Astrocyte (in vitro differentiated cells and primary cell): ENCODE measurements at regions not wholly inside any gene's neighbourhood (a gene's known extent, or its start where the extent isn't known, plus 50 kb on each side); places are given as distances from the start of the nearest gene placed in this dataset.

ENCODE experiments used
- EZH2 ChIP-seq: IDR thresholded peaks from 2 replicates; pipeline ENCODE4 v1.6.1; 2012; ENCODE audit warnings: mild to moderate bottlenecking, low read length, inconsistent platforms; ENCODE audit not compliant: insufficient read depth
- TF ChIP-seq, protein P1 (sequence below): IDR thresholded peaks from 2 replicates; pipeline ENCODE4 v1.5.1; 2011; ENCODE audit warnings: low read depth, mild to moderate bottlenecking, inconsistent platforms, low read length, moderate library complexity; ENCODE audit not compliant: insufficient read depth

DNA sequence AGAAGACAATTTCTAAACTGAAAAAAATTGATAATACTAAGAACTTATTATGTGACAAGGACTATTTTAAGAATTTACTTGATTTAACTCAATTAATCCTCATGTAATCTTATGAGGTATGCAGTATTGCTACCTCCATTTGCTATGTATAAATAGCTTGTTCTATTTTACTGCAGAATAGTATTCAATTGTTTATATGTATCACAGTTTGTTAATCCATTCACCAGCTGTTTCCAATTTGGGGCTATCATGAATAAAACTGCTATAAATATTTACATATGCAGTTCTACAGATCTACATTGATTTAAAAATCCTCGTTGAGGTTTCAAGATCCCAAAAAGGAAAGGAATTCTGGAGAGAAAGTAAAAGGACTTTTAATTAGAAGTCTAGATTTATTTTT lies 54.8 kb upstream of the DOCK10 start:
- TF ChIP-seq, protein P1, sequence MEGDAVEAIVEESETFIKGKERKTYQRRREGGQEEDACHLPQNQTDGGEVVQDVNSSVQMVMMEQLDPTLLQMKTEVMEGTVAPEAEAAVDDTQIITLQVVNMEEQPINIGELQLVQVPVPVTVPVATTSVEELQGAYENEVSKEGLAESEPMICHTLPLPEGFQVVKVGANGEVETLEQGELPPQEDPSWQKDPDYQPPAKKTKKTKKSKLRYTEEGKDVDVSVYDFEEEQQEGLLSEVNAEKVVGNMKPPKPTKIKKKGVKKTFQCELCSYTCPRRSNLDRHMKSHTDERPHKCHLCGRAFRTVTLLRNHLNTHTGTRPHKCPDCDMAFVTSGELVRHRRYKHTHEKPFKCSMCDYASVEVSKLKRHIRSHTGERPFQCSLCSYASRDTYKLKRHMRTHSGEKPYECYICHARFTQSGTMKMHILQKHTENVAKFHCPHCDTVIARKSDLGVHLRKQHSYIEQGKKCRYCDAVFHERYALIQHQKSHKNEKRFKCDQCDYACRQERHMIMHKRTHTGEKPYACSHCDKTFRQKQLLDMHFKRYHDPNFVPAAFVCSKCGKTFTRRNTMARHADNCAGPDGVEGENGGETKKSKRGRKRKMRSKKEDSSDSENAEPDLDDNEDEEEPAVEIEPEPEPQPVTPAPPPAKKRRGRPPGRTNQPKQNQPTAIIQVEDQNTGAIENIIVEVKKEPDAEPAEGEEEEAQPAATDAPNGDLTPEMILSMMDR = no peak
- TF ChIP-seq EZH2 = no peak
